ENCODE measurements at regions not wholly inside any gene's neighbourhood (a gene's known extent, or its start where the extent isn't known, plus 50 kb on each side); places are given as distances from the start of the nearest gene placed in this dataset.

- Histone ChIP-seq H3K4me2 (ENCODE audit: low read depth, low read length) (no peak overlapping the region), H3K9ac (ENCODE audit: insufficient read depth, low read depth, low read length) (no peak overlapping the region), H3K9me3 (ENCODE audit: low read length) (no peaks in the 10 kb centered on the region), H3K79me2 (ENCODE audit: insufficient read depth, low read length) (no peaks in the 10 kb centered on the region), H3K36me3 (replicated peaks in 1 of 2; ENCODE audit: control insufficient read depth in 1 of 2, insufficient read depth in 2 of 2, low read length in 2 of 2) (no peaks in the 10 kb centered on the region), H4K20me1 (ENCODE audit: insufficient read depth, low read length) (no peaks in the 10 kb centered on the region), H3K27me3 (ENCODE audit: control insufficient read depth in 1 of 2, insufficient read depth in 2 of 2, low read length in 2 of 2) (no peaks in the 10 kb centered on the region; a peak in 1 of 5 replicates), H3K4me1 (ENCODE audit: insufficient read depth, low read length) (no peaks in the 10 kb centered on the region), H3K27ac (ENCODE audit: extremely low read length, insufficient read depth, low read length) (no peak overlapping the region), H3K4me3 (replicated peaks in 1 of 3; ENCODE audit: insufficient read depth in 1 of 3, low read depth in 2 of 3, low read length in 3 of 3) (no peak overlapping the region), H2AFZ (ENCODE audit: low read length) (no peak overlapping the region)
- in situ Hi-C loops (cut with HindIII; ENCODE audit: extremely low pct_ligation_motif_present, low pct_unique_long_range_greater_than_20kb) (no loop called here), intact Hi-C loops (cut with micrococcal nuclease; ENCODE audit: unreplicated experiment) (no loop called here)
- BruUV-seq (replicated peaks), result no TSS peak
- WGBS (ENCODE audit: low lambda C conversion rate), result 0% methylated on average over 1 of the region's 2 CpGs
- DNase-seq (ENCODE audit: low spot score) (no peak), FAIRE-seq (no peak), ATAC-seq (no peak)
- ChIA-PET CTCF (ENCODE audit: low intra/inter-chr PET ratio, low total read pairs) (no interaction called here), POLR2A (no interaction called here)
- TF ChIP-seq TOPORS (CRISPR knock-in tag; IDR thresholded peaks at IDR 0.05) (no peak), IKZF4 (CRISPR knock-in tag; IDR thresholded peaks at IDR 0.05; ENCODE audit: borderline replicate concordance, low read depth, not compliant biosample characterization) (no peak), ZNF790 (CRISPR knock-in tag; IDR thresholded peaks at IDR 0.05; ENCODE audit: borderline replicate concordance) (no peak), ZNF343 (CRISPR knock-in tag; IDR thresholded peaks at IDR 0.05) (no peak), NCOA2 (CRISPR knock-in tag; IDR thresholded peaks at IDR 0.05) (no peak), ZNF569 (CRISPR knock-in tag; IDR thresholded peaks at IDR 0.05; ENCODE audit: borderline replicate concordance) (no peak), NKX3-1 (CRISPR knock-in tag; IDR thresholded peaks at IDR 0.05) (no peak), KLF13 (CRISPR knock-in tag; IDR thresholded peaks at IDR 0.05) (no peak), NAIF1 (CRISPR knock-in tag; IDR thresholded peaks at IDR 0.05; ENCODE audit: borderline replicate concordance) (no peak), ARID4A (CRISPR knock-in tag; IDR thresholded peaks at IDR 0.05; ENCODE audit: borderline replicate concordance) (no peak), ZXDC (CRISPR knock-in tag; IDR thresholded peaks at IDR 0.05) (no peak), AGO1 (IDR thresholded peaks at IDR 0.05; ENCODE audit: low read depth, low read length, poor library complexity, severe bottlenecking) (no peak), PCBP1 (IDR thresholded peaks at IDR 0.05; ENCODE audit: borderline replicate concordance, low read depth, low read length) (no peak), MED13 (CRISPR knock-in tag; IDR thresholded peaks at IDR 0.05) (no peak), TGIF2 (CRISPR knock-in tag; IDR thresholded peaks at IDR 0.05) (no peak), BRD4 (CRISPR knock-in tag; IDR thresholded peaks at IDR 0.05) (no peak), SALL2 (CRISPR knock-in tag; IDR thresholded peaks at IDR 0.05) (no peak), SMAD9 (CRISPR knock-in tag; IDR thresholded peaks at IDR 0.05) (no peak), REXO4 (CRISPR knock-in tag; IDR thresholded peaks at IDR 0.05; ENCODE audit: borderline replicate concordance) (no peak)
These were observed 874.3 kb upstream of the INTU start for GRCh38 chr4:126758493-126758892.
